GM13977 (cell line): ENCODE measurements at regions not wholly inside any gene's neighbourhood (a gene's known extent, or its start where the extent isn't known, plus 50 kb on each side); places are given as distances from the start of the nearest gene placed in this dataset.
A peak's percentile ranks its signal among the peaks of the same experiment; 100 is the strongest.
"Not testable (repeated sequence)": the region's sequence is repeated elsewhere in the genome, so short reads cannot be mapped to it uniquely, and the experiment has no call there.

Source experiments
- DNase-seq: peaks from one replicate; pipeline ENCODE4 v3.0.0; 2012; ENCODE audit warnings: low spot score
- CTCF ChIP-seq: IDR thresholded peaks from 2 replicates; pipeline ENCODE4 v1.5.1; 2012; ENCODE audit warnings: mild to moderate bottlenecking, control low read depth; ENCODE audit not compliant: insufficient read depth; ENCODE audit errors: extremely low read depth, missing control alignments
- in situ Hi-C: fragments of 300-500 bp; cut with MboI; formaldehyde crosslinking; loops from one replicate; pipeline ENCODE4 v1.12.0; 2022; ENCODE audit warnings: low sequenced_read_pairs, low pct_unique_long_range_greater_than_20kb, mixed read lengths, inconsistent platforms; ENCODE audit not compliant: unreplicated experiment

- in situ Hi-C loops: no loop called here
Measured at GRCh38 chr9:117649126-117649525, 55.1 kb upstream of the TLR4 start.

DNA sequence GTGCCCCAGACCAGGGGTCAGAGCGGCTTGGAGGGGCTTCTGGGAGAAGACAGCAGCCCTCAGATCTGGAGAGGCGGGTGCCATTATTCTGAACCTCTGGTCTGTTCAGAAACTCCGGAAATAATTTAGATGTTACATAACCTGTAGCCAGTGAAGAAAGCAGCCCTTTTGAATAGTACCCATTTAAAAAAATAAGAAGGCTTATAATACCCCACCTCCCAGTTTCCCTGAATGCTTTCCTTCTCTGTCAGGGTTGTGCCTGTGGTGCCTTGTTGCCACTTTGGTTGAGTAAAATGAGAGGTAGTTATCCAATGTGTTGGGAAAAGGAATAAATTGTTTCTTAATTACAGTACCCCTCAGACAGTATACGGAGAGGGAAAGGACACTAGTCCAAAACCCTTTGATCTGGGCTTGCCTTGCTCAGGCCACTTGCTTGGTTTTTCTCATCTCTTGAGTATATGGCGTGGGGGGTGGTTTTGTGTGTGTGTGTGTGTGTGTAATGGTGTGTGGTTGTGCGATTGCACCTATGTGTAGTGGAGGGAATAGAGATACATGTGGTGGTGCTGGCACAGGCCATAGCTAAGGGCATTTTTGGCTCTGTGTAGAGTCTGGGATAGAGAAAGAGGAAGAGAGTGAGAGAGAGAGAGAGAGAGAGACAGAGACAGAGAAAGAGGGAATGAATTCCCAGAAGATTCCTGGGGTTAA is 59.1 kb upstream of the TLR4 start:
- in situ Hi-C loops: no loop called here

More at GRCh38 chr9:117649126-117649525, 55.1 kb upstream of the TLR4 start:
- TF ChIP-seq CTCF: no peak
- DNase-seq: no peak

GRCh38 chr9:117644133-117644931 is 59.9 kb upstream of the TLR4 start:
- in situ Hi-C loops: no loop called here
- peak; percentile 96 for TF ChIP-seq CTCF
- peak; percentile 65 for DNase-seq

More for the DNA sequence above, 59.1 kb upstream of the TLR4 start:
- no peak for DNase-seq
- no peak for TF ChIP-seq CTCF

GRCh38 chr9:117643288-117643654 is 60.9 kb upstream of the TLR4 start:
- no peak for DNase-seq
- in situ Hi-C loops: no loop called here
- TF ChIP-seq CTCF: no peak

- in situ Hi-C loops, DNase-seq: not testable (repeated sequence)
Measured at GRCh38 chr9:117642571-117643287, 61.5 kb upstream of the TLR4 start.

- in situ Hi-C loops: no loop called here
- TF ChIP-seq CTCF: no peak
Measured at GRCh38 chr9:117636681-117637080, 67.5 kb upstream of the TLR4 start.

More at GRCh38 chr9:117636681-117637080, 67.5 kb upstream of the TLR4 start:
- no peak for DNase-seq
